AG04450 (cell line): ENCODE measurements at regions not wholly inside any gene's neighbourhood (a gene's known extent, or its start where the extent isn't known, plus 50 kb on each side); places are given as distances from the start of the nearest gene placed in this dataset.

Experiments
- CTCF ChIA-PET: fragments of 300-600, 350-600 bp; formaldehyde crosslinking; extraction: SDS; loops from one replicate; lab custom pipeline; 2022; ENCODE audit warnings: antibody characterized with exemption, inconsistent platforms; lab: Charles Lee
- POLR2A ChIA-PET: fragments of 350-600 bp; formaldehyde crosslinking; extraction: SDS; loops from one replicate; lab custom pipeline; 2021; ENCODE audit warnings: antibody characterized with exemption, inconsistent platforms; lab: Yijun Ruan, JAX
- DNase-seq: peaks from one replicate; pipeline ENCODE4 v3.0.0-alpha.2; 2011; ENCODE audit warnings: low read depth, low spot score
- H3K27ac ChIP-seq: one replicate; pipeline ENCODE4 v1.5.1; 2012; ENCODE audit warnings: low read depth, low read length, control low read depth
- H3K27me3 ChIP-seq: one replicate; pipeline ENCODE4 v1.6.0; 2012; ENCODE audit warnings: low read length; ENCODE audit not compliant: control insufficient read depth, insufficient read depth
- H3K4me3 ChIP-seq: 2 replicates; pipeline ENCODE4 v1.5.1; 2011; ENCODE audit warnings: mild to moderate bottlenecking, low read depth, low read length, control low read depth
- H3K9me3 ChIP-seq: 2 replicates; pipeline ENCODE4 v1.5.1; 2012; ENCODE audit warnings: low read length; ENCODE audit not compliant: control insufficient read depth, insufficient read depth
- CTCF ChIP-seq: IDR thresholded peaks from 2 replicates; pipeline ENCODE4 v1.5.1; 2011; ENCODE audit warnings: low read depth, low read length, control low read depth, inconsistent platforms

GRCh38 chr13:36750046-36750445 lies 69.0 kb upstream of the RFXAP start:
- Histone ChIP-seq H3K27me3 (no peaks in the 10 kb centered on the region), H3K27ac (no peak overlapping the region), H3K9me3 (no peaks in the 10 kb centered on the region), H3K4me3 (no peak overlapping the region)
- no peak for DNase-seq
- TF ChIP-seq CTCF: no peak
- POLR2A ChIA-PET: no interaction called here
- CTCF ChIA-PET: no interaction called here

- no peak overlapping the region for H3K4me3 ChIP-seq
- CTCF ChIA-PET: no interaction called here
- no peak for DNase-seq
- POLR2A ChIA-PET: no interaction called here
- H3K27ac ChIP-seq: no peak overlapping the region
- no peak for TF ChIP-seq CTCF
- H3K9me3 ChIP-seq: no peaks in the 10 kb centered on the region
- no peaks in the 10 kb centered on the region for H3K27me3 ChIP-seq
These were observed 68.6 kb upstream of the RFXAP start for GRCh38 chr13:36750461-36750860.

- Histone ChIP-seq H3K27me3 (no peaks in the 10 kb centered on the region), H3K27ac (no peak overlapping the region), H3K9me3 (no peaks in the 10 kb centered on the region), H3K4me3 (no peak overlapping the region)
- ChIA-PET POLR2A (no interaction called here), CTCF (no interaction called here)
- no peak for TF ChIP-seq CTCF
- no peak for DNase-seq
These were observed 68.1 kb upstream of the RFXAP start for GRCh38 chr13:36750946-36751345.

- no peak for DNase-seq
These were observed 66.3 kb upstream of the RFXAP start for GRCh38 chr13:36752673-36753072.

GRCh38 chr13:36753176-36753575 lies 65.8 kb upstream of the RFXAP start:
- no peak for TF ChIP-seq CTCF
- POLR2A ChIA-PET: no interaction called here
- no peak overlapping the region for H3K4me3 ChIP-seq
- no peaks in the 10 kb centered on the region for H3K9me3 ChIP-seq
- no peak for DNase-seq
- H3K27me3 ChIP-seq: no peaks in the 10 kb centered on the region
- CTCF ChIA-PET: interaction anchor here (1.2 kb wide), 1 partner anchor 15 kb away, joined by 3 read pairs; no protein-coding TSS in a partner anchor
- no peak overlapping the region for H3K27ac ChIP-seq

More at GRCh38 chr13:36752673-36753072, 66.3 kb upstream of the RFXAP start:
- POLR2A ChIA-PET: no interaction called here
- Histone ChIP-seq H3K9me3 (no peaks in the 10 kb centered on the region), H3K4me3 (no peak overlapping the region), H3K27me3 (no peaks in the 10 kb centered on the region), H3K27ac (no peak overlapping the region)
- TF ChIP-seq CTCF: no peak
- CTCF ChIA-PET: interaction anchor here (1.2 kb wide), 1 partner anchor 15 kb away, joined by 3 read pairs; no protein-coding TSS in a partner anchor
